ENCODE measurements at regions not wholly inside any gene's neighbourhood (a gene's known extent, or its start where the extent isn't known, plus 50 kb on each side); places are given as distances from the start of the nearest gene placed in this dataset.
A peak's percentile ranks its signal among the peaks of the same experiment; 100 is the strongest.
"Not testable (repeated sequence)": the region's sequence is repeated elsewhere in the genome, so short reads cannot be mapped to it uniquely, and the experiment has no call there.

- no peak for DNase-seq
Measured at GRCh38 chr1:67611846-67612245, 73.2 kb upstream of the GADD45A start.

GRCh38 chr1:67612788-67613241 lies 72.2 kb upstream of the GADD45A start:
- peak in 5 of 58 donors; percentile 3 to 12 (median 10) for DNase-seq

GRCh38 chr1:67613479-67613878 lies 71.5 kb upstream of the GADD45A start:
- not testable (repeated sequence) for DNase-seq

GRCh38 chr1:67614511-67614934 lies 70.5 kb upstream of the GADD45A start:
- no peak for DNase-seq

DNA sequence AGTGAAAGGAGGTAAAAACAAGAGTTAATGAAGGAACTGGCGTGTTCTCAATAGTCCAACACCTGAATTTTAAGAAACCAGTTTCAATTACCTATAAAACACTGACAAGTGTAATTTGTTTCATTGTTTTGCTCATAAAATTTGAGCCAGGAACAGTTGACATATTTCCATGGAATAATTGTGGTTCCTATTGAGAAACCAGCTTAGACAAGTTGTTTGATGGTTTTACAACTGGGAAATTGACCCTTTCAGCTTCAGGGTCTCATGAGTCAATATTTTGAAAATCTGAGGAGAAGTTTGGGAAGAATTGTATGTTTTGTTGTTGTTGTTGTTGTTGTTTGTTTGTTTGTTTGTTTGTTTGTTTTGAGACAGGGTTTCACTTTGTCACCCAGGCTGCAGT lies 69.1 kb upstream of the GADD45A start:
- DNase-seq = no peak

- no peak for DNase-seq
Measured at GRCh38 chr1:67616394-67616985, 68.5 kb upstream of the GADD45A start.

DNA sequence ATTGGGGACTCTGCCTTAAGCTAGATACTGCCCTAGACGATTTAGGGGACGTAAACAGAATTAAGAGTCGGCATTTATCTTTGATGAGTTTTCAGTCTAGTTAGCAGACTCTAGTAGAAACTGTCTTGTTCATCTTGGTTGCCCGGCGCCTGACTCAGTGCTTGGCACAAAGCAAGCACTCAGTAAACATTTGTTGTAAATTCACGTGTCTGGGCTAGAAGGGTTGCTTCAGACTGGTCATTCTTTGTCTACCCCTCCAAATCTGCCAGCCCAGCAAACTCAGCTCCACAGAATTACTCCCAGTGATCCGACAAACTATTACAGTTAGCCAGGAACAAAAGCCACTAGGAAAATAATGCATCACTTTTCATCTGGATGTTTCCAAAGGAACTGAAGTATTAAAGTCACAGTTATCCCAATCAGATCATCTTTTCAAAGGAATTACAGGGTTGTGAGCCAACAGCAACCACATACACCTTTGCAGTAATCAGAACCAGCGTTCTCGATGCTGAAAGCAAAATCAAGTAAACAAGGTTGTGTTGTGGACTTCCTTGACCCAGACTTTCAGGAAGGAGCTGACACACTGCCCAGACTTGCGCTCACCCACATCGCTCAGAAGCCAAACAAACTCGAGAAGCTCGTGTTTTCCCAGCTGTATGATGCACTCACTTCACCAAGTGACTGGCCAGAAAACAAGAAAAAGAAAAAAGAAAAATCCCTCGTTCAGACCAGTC lies 66.5 kb upstream of the GADD45A start:
- DNase-seq = peak in 39 of 58 donors; percentile 5 to 84 (median 26)

GRCh38 chr1:67619080-67619479 lies 65.9 kb upstream of the GADD45A start:
- peak in 1 of 58 donors; percentile 18 for DNase-seq

- no peak for DNase-seq
Measured at GRCh38 chr1:67623906-67624305, 61.1 kb upstream of the GADD45A start.

DNA sequence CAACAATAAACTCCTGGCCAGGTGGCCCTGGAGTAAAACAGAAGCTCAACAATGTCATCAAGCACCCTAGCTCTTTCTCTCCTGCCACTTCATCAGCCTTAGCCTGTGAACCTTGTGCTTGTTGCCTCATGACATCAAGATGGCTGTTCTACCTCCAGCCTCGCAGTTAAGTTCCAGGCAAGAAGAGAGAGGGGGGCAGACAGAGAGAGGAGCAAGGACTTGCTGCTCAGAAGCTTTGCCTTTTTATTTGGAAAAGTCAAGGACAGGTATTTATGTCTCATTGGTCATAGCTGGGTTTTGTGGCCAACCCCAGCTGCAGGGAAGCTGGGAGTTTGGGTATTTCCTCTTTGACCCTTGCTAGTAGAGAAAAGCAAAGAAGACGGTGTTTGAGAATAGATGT lies 60.3 kb upstream of the GADD45A start:
- no peak for DNase-seq

- DNase-seq = no peak
Measured at GRCh38 chr1:67626090-67626860, 58.7 kb upstream of the GADD45A start.

DNA sequence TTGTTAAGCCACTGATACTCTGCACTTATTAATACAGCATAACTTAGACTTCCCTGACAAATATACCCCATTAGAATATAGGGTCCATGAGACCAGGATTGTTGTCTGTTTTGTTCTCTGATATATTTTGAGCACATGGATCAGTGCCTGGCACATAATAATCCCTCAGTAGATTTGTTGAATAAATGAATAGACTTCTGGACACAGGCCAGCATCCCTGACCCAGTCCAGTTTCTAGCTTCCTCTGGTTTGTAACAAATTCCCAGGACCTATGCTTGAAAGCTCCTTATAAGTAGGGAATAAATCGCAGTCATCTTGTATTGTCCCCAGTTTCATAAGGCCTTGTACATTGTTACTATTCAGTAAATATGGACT lies 58.2 kb upstream of the GADD45A start:
- DNase-seq = no peak

- DNase-seq = no peak
Measured at GRCh38 chr1:67627336-67627735, 57.7 kb upstream of the GADD45A start.

DNA sequence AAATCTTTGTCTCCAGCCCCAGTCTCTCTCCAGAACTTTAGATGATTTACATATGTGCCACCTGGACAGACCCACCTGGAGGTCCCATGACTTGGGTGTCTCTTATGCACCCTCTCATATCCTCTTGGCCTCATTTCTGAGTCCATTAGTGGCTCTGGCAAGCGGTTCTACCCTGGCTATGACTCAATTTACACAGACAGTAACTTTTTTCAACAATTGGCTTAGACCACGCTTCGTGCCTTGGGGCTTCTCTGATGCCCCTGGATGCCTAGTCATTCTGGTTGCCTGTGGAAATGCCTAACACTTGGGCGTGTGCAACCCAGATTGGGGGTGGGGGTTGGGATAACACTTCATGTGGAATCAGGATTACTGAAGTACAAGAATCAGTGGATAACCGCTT lies 57.1 kb upstream of the GADD45A start:
- DNase-seq = no peak

- DNase-seq = no peak
Measured at GRCh38 chr1:67629370-67630075, 55.5 kb upstream of the GADD45A start.

- DNase-seq = no peak
Measured at GRCh38 chr1:67630438-67631045, 54.5 kb upstream of the GADD45A start.

DNA sequence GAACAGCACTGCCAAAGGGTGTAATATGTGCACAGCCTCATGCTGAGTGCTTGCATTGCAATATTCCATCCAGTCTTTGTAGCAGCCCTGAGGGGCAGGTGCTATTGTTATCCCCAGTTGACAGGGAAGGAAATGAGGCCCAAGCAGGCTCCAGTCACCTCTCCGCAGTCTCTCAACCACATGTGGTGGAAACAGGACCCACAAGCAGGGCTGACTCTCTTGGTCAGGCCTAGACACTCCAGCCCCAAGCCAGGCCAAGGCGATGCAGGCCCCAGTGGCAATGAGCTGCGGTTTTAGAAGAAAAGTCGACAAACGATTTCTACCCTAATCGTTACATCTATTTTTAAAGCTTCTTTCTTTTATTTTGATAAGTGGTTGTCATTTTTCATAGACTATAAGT lies 52.6 kb upstream of the GADD45A start:
- DNase-seq = no peak

DNA sequence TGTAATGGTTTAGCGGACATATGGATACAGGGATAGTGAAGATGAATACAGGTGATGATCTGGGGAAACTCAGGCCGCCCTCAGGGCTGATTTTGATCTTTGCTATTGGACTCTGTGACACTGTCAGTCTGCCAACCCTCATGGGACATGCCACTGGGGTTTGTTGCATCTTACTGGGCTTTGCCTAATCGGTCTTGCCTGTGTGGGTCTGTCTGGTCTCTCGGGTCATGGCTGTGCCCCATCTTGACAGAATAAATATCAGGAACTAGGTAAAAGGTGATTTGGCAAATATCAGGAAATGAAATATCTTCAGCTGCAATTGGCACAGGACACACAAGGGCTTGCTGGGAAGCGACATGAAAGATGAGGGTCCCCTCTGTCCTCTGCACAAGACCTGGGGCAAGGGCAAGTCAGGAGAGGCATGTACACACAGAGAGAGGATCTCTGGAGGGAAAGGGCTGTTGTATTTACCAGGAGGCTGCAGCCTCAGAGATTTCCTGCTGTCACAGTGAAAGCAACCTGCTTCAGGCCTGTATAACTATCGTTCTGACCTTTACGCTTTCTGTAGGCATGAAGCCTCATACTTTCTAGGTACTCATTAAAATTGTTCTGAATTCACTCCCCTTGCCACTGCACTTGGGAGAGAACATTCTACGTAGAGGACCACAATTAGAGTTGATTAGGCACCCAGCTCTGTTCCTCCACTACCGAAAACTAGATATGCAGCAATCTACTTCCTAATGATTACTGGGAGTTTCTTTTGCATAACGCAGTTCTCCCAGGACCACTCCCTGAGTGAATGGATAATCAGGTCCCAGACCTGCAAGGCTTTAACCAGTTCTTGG lies 52.0 kb upstream of the GADD45A start:
- DNase-seq = no peak

GRCh38 chr1:67634396-67634935 lies 50.5 kb upstream of the GADD45A start:
- no peak for DNase-seq
